ENCODE measurements at regions not wholly inside any gene's neighbourhood (a gene's known extent, or its start where the extent isn't known, plus 50 kb on each side); places are given as distances from the start of the nearest gene placed in this dataset.

DNA sequence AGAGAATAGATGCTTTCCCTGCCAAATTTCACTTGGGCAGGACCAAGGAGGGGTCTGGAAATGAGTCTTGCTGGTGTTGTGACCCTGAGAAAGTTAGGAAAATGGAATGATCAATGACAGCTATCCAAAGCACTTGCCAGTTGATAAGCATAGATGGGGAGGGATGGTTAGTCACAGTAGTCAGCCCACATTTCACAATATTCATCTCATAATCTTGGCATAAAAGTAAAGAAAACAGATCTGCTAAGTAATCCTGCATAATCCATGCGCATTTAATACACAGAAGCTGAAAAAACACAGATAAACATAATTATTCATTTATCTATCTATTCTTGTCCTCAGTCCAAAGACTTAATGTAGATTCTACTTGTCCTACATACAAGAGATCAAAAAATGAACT is 184.1 kb downstream of the ZIC4 start:
- TF ChIP-seq, protein P1, sequence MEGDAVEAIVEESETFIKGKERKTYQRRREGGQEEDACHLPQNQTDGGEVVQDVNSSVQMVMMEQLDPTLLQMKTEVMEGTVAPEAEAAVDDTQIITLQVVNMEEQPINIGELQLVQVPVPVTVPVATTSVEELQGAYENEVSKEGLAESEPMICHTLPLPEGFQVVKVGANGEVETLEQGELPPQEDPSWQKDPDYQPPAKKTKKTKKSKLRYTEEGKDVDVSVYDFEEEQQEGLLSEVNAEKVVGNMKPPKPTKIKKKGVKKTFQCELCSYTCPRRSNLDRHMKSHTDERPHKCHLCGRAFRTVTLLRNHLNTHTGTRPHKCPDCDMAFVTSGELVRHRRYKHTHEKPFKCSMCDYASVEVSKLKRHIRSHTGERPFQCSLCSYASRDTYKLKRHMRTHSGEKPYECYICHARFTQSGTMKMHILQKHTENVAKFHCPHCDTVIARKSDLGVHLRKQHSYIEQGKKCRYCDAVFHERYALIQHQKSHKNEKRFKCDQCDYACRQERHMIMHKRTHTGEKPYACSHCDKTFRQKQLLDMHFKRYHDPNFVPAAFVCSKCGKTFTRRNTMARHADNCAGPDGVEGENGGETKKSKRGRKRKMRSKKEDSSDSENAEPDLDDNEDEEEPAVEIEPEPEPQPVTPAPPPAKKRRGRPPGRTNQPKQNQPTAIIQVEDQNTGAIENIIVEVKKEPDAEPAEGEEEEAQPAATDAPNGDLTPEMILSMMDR (conservative IDR thresholded peaks at IDR 0.05) = no peak
- TF ChIP-seq ZFX (IDR thresholded peaks at IDR 0.05) = no peak
